ENCODE measurements at regions not wholly inside any gene's neighbourhood (a gene's known extent, or its start where the extent isn't known, plus 50 kb on each side); places are given as distances from the start of the nearest gene placed in this dataset.

- no peak for TF ChIP-seq CTCF (IDR thresholded peaks at IDR 0.05; ENCODE audit: extremely low read depth in 1 of 2, insufficient read depth in 1 of 2, low read depth in 1 of 2, low read length in 2 of 2)
- TF ChIP-seq POLR2A (IDR thresholded peaks at IDR 0.05; ENCODE audit: low read depth, low read length) = no peak
- TF ChIP-seq EZH2 (IDR thresholded peaks at IDR 0.05; ENCODE audit: borderline replicate concordance, low read depth, low read length, severe bottlenecking) = no peak
- TF ChIP-seq JUN (IDR thresholded peaks at IDR 0.05; ENCODE audit: borderline replicate concordance, insufficient read depth, insufficient read length, low read depth) = no peak
- TF ChIP-seq MAX (IDR thresholded peaks at IDR 0.05; ENCODE audit: insufficient read depth, insufficient read length) = no peak
- no peak for TF ChIP-seq GATA2 (IDR thresholded peaks at IDR 0.05; ENCODE audit: insufficient read depth, insufficient read length, low read depth, low read length)
- TF ChIP-seq POLR2AphosphoS5 (IDR thresholded peaks at IDR 0.05; ENCODE audit: insufficient read depth, low read depth, low read length) = no peak
- no peak for TF ChIP-seq MYC (IDR thresholded peaks at IDR 0.05; ENCODE audit: low read depth, low read length)
These were observed 128.6 kb upstream of the PARP11 start for GRCh38 chr12:4001841-4002240.

Measured in endothelial cell of umbilical vein (primary cell).